ENCODE measurements at regions not wholly inside any gene's neighbourhood (a gene's known extent, or its start where the extent isn't known, plus 50 kb on each side); places are given as distances from the start of the nearest gene placed in this dataset.

DNA sequence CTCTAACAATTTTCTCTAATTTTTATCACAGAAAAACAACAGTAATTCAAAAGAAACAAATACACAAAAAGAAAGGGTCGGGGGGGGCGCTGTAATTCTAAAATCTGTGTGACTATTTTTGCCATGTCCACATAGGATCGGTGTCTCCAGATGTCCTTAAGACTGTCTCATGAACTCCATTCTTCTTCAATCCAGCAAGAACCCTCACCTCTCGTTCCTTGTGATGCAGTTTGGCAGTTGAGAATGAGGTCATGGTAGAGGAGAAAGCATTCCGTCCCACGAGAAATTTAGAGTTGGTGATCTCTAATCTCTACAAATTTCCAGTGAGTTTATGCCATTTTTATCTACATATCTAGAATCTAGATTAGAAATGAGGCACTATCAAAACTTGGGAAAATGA, 394.7 kb downstream of the TFEC start (continued):
- TF ChIP-seq EP300 (IDR thresholded peaks at IDR 0.05; ENCODE audit: borderline replicate concordance in 1 of 2, low read depth in 2 of 2, low read length in 2 of 2): no peak
- TF ChIP-seq ATF2 (IDR thresholded peaks at IDR 0.05; ENCODE audit: low read length): no peak
